ENCODE measurements at regions not wholly inside any gene's neighbourhood (a gene's known extent, or its start where the extent isn't known, plus 50 kb on each side); places are given as distances from the start of the nearest gene placed in this dataset.

DNA sequence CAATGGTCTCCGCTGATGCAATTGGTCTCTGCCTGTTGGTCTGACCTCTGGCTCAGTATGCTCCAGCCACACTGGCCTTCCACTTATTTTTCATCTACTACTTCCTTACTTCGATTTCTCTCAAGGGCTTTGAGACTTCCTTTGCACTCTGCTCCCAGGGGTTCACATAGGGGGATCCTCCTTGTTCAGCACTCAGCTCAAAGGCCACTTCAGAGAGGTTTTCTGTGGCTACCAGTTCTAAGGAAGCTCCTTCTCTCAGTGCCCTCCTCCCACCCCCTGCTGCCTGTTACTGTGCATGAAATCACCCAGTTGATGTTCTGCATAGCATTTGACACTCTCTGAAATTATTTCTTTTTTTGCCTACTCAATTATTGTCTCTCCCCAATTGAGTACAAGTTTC lies 476.4 kb downstream of the HS3ST3B1 start:
- WGBS, 2 donors (ENCODE audit: low coverage in 1 of 2), result 39 to 80% methylated on average over 2 of the region's 2 CpGs
- no peak overlapping the region for H3K4me3 ChIP-seq
- ATAC-seq, result no peak
- no peaks in the 10 kb centered on the region for H3K9me3 ChIP-seq
- no peaks in the 10 kb centered on the region for H3K36me3 ChIP-seq
- TF ChIP-seq POLR2A (IDR thresholded peaks at IDR 0.05), result no peak
- TF ChIP-seq POLR2AphosphoS5 (IDR thresholded peaks at IDR 0.05), result no peak
- H3K27me3 ChIP-seq, result peaks cover 22% of the 10 kb centered on the region
- H3K4me1 ChIP-seq, result no peaks in the 10 kb centered on the region
- H3K27ac ChIP-seq, result no peak overlapping the region

DNA sequence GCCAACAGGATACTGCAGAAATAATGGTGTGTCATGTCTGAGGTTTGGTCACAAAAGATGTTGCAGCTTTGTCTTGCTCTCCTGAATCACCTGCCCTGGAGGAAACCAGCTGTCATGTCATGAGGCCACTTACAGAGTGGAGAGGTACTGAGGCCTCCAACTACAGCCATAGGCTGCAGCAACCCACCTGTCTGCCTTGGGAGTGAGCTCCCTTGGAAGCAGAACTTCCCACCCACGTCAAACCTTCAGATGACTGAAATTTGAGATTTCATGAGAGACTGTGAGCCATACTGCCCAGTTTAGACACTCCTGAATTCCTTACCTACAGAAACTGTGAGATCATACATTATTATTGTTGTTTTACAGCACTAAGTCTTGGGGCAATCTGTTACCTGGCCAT lies 475.9 kb downstream of the HS3ST3B1 start:
- H3K4me3 ChIP-seq, result no peak overlapping the region
- no peaks in the 10 kb centered on the region for H3K9me3 ChIP-seq
- ATAC-seq, result no peak
- H3K4me1 ChIP-seq, result no peaks in the 10 kb centered on the region
- 60% methylated on average over 1 of the region's 1 CpG; no CpG with 5 or more reads in 1 of the 2 donors for WGBS, 2 donors (ENCODE audit: low coverage in 1 of 2)
- no peak for TF ChIP-seq EP300 (IDR thresholded peaks at IDR 0.05)
- TF ChIP-seq POLR2AphosphoS5 (IDR thresholded peaks at IDR 0.05), result no peak
- TF ChIP-seq, protein P1, sequence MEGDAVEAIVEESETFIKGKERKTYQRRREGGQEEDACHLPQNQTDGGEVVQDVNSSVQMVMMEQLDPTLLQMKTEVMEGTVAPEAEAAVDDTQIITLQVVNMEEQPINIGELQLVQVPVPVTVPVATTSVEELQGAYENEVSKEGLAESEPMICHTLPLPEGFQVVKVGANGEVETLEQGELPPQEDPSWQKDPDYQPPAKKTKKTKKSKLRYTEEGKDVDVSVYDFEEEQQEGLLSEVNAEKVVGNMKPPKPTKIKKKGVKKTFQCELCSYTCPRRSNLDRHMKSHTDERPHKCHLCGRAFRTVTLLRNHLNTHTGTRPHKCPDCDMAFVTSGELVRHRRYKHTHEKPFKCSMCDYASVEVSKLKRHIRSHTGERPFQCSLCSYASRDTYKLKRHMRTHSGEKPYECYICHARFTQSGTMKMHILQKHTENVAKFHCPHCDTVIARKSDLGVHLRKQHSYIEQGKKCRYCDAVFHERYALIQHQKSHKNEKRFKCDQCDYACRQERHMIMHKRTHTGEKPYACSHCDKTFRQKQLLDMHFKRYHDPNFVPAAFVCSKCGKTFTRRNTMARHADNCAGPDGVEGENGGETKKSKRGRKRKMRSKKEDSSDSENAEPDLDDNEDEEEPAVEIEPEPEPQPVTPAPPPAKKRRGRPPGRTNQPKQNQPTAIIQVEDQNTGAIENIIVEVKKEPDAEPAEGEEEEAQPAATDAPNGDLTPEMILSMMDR (IDR thresholded peaks at IDR 0.05), result no peak
- TF ChIP-seq POLR2A (IDR thresholded peaks at IDR 0.05), result no peak
- H3K36me3 ChIP-seq, result no peaks in the 10 kb centered on the region
- H3K27ac ChIP-seq, result no peak overlapping the region
- peaks cover 22% of the 10 kb centered on the region for H3K27me3 ChIP-seq

DNA sequence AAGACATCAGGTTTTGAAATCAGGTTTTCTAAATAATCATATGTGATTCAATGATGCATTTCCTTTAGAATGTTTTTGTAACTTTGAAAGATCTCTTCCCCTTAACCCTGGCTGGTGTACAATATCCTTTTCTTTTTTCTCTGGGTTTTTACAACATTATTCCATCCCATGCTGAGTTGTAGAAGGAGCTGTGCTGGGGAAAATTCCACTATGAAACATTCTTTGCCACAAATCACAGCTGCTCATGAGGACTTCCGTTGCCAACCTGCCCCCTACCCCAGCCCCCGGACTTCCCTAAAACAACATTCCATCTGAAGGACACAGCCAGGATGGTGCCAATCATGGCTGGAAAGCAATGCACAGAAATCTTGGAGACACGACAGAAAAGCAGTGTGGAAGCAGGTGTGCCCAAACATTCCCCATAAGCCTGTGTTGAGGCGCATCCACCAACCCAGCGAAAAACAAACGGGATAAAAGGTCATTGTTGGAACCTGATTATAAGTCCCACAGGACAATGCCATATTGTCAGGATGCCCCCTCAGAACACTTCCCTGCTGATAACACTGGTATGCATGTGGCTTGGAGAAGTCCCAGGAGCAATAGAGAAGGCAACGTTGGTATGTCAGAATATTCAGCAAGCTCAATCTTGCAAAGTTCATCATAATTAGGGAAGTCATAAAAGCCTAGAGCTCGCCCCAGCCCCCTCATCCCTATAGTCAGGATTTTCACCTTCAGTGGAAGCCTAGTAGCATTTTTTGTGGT lies 475.0 kb downstream of the HS3ST3B1 start:
- H3K27ac ChIP-seq, result no peak overlapping the region
- peaks cover 22% of the 10 kb centered on the region for H3K27me3 ChIP-seq
- H3K9me3 ChIP-seq, result no peaks in the 10 kb centered on the region
- no peaks in the 10 kb centered on the region for H3K36me3 ChIP-seq
- no peak for ATAC-seq
- 23 to 61% methylated on average over 6 to 8 of the region's 8 CpGs for WGBS, 2 donors (ENCODE audit: low coverage in 1 of 2)
- H3K4me3 ChIP-seq, result no peak overlapping the region
- no peaks in the 10 kb centered on the region for H3K4me1 ChIP-seq
- TF ChIP-seq POLR2A (IDR thresholded peaks at IDR 0.05) (no peak), POLR2AphosphoS5 (IDR thresholded peaks at IDR 0.05) (no peak), EP300 (IDR thresholded peaks at IDR 0.05) (no peak)
- TF ChIP-seq, protein P1 (IDR thresholded peaks at IDR 0.05), result no peak

DNA sequence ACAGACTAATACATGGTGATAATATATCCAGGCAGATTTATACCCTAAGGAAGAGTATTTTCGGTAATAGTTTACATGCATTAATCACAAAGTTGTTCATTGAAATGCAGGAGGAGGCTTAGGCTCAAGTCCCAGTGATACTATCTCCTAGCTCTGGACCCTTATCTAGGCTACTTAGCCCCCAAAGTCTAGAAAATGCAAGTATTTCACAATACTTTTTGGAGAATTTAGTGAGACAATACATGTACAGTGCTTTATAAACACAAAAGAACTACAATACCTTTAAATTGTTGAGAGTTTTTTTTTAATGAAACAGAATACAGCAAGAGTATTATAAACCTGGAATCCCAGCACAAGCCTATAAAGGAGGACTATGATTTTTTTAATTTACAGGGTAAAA lies 473.9 kb downstream of the HS3ST3B1 start:
- ATAC-seq, result no peak
- Histone ChIP-seq H3K27ac (no peak overlapping the region), H3K4me1 (no peaks in the 10 kb centered on the region), H3K4me3 (no peak overlapping the region), H3K36me3 (no peaks in the 10 kb centered on the region), H3K27me3 (peaks cover 17% of the 10 kb centered on the region), H3K9me3 (no peaks in the 10 kb centered on the region)
- 88 to 100% methylated on average over 1 of the region's 1 CpG for WGBS, 2 donors (ENCODE audit: low coverage in 1 of 2)
- TF ChIP-seq EP300 (IDR thresholded peaks at IDR 0.05), result no peak
- TF ChIP-seq POLR2AphosphoS5 (IDR thresholded peaks at IDR 0.05), result no peak
- TF ChIP-seq POLR2A (IDR thresholded peaks at IDR 0.05), result no peak
- TF ChIP-seq, protein P1 (IDR thresholded peaks at IDR 0.05), result no peak

DNA sequence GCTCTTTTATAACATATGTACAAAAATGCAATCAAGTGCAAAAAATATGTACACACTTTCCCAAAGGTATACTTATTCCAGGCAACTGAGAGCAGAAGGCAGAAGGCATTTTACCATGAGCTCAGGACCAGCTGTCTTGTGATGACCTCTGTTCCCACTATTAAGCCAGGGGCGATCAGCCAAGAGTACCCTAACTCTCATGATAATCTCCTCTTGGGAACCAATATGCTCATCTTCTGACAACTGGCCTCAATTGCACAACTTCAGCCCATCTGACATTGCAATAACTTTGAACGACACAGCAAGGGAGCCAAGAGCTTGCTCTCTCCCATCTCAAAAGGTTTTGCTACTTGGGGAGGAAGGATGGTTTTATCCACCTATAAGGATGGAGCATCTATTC lies 471.9 kb downstream of the HS3ST3B1 start:
- H3K4me1 ChIP-seq, result no peaks in the 10 kb centered on the region
- peaks cover 13% of the 10 kb centered on the region for H3K27me3 ChIP-seq
- H3K36me3 ChIP-seq, result no peaks in the 10 kb centered on the region
- no peak for TF ChIP-seq POLR2AphosphoS5 (IDR thresholded peaks at IDR 0.05)
- no peak for TF ChIP-seq POLR2A (IDR thresholded peaks at IDR 0.05)
- TF ChIP-seq EP300 (IDR thresholded peaks at IDR 0.05), result no peak
- TF ChIP-seq, protein P1 (IDR thresholded peaks at IDR 0.05), result no peak
- no peak for ATAC-seq
- H3K27ac ChIP-seq, result no peak overlapping the region
- H3K9me3 ChIP-seq, result peaks cover 0 to 6% (median 0%) of the 10 kb centered on the region in 3 donors
- no peak overlapping the region for H3K4me3 ChIP-seq
- 38 to 61% methylated on average over 1 to 2 of the region's 2 CpGs for WGBS, 2 donors (ENCODE audit: low coverage in 1 of 2)
